Activated naive CD4-positive, alpha-beta T cell treated with anti-CD3 and anti-CD28 coated beads, Interleukin-2, amount 50 U/mL, for 72 hours (primary cell): ENCODE measurements at regions not wholly inside any gene's neighbourhood (a gene's known extent, or its start where the extent isn't known, plus 50 kb on each side); places are given as distances from the start of the nearest gene placed in this dataset.
"Not testable (repeated sequence)": the region's sequence is repeated elsewhere in the genome, so short reads cannot be mapped to it uniquely, and the experiment has no call there.

Experiments
- ATAC-seq, 2 donors: fragments of 150-1000 bp; cut with Tn5 transposase; 2 replicates each; pipeline ENCODE4 v1.10.0; 2021; ENCODE audit warnings: mild to moderate bottlenecking in 2 of 2, moderate library complexity in 2 of 2
- DNase-seq, 2 donors: peaks; one replicate each; pipeline ENCODE4 v3.0.0; 2021 to 2022; ENCODE audit warnings: low spot score in 2 of 2
- H3K27ac Mint-ChIP-seq, 2 donors: one replicate each; pipeline ENCODE4 v1.8.0; 2022; ENCODE audit warnings: mild to moderate bottlenecking in 2 of 2, mixed read lengths in 2 of 2
- H3K36me3 Mint-ChIP-seq, 2 donors: one replicate each; pipeline ENCODE4 v1.8.0; 2022; ENCODE audit warnings: mixed read lengths in 2 of 2
- H3K9me3 Mint-ChIP-seq, 2 donors: one replicate each; pipeline ENCODE4 v1.8.0; 2022; ENCODE audit warnings: mixed read lengths in 2 of 2

- DNase-seq = no peak
- no peak overlapping the region for H3K27ac Mint-ChIP-seq
- peaks cover 0 to 9% of the 10 kb centered on the region in 2 donors for H3K9me3 Mint-ChIP-seq
- peaks cover 0 to 7% of the 10 kb centered on the region in 2 donors for H3K36me3 Mint-ChIP-seq
- no peak for ATAC-seq
These were observed 115.4 kb upstream of the BTG1 start for GRCh38 chr12:92261071-92261470.

GRCh38 chr12:92259696-92260251, 114.1 kb upstream of the BTG1 start:
- H3K9me3 Mint-ChIP-seq = peaks cover 0 to 10% of the 10 kb centered on the region in 2 donors
- DNase-seq = no peak
- ATAC-seq = no peak
- peak overlapping the region in 1 of 2 donors; percentile 75 for H3K27ac Mint-ChIP-seq
- H3K36me3 Mint-ChIP-seq = peaks cover 0 to 11% of the 10 kb centered on the region in 2 donors

- ATAC-seq (no peak), DNase-seq (no peak)
- Mint-ChIP-seq H3K36me3 (peaks cover 0 to 11% of the 10 kb centered on the region in 2 donors), H3K9me3 (peaks cover 0 to 14% of the 10 kb centered on the region in 2 donors), H3K27ac (peak overlapping the region in 1 of 2 donors; percentile 75)
These were observed 113.6 kb upstream of the BTG1 start for GRCh38 chr12:92259291-92259690.

GRCh38 chr12:92257261-92257660, 111.6 kb upstream of the BTG1 start:
- DNase-seq = no peak
- ATAC-seq = no peak
- Mint-ChIP-seq H3K36me3 (peaks cover 0 to 11% of the 10 kb centered on the region in 2 donors), H3K27ac (no peak overlapping the region), H3K9me3 (peaks cover 0 to 14% of the 10 kb centered on the region in 2 donors)

GRCh38 chr12:92255741-92256140, 110.1 kb upstream of the BTG1 start:
- DNase-seq (no peak), ATAC-seq (no peak)
- H3K27ac Mint-ChIP-seq = no peak overlapping the region
- H3K9me3 Mint-ChIP-seq = peaks cover 0 to 14% of the 10 kb centered on the region in 2 donors
- peaks cover 0 to 11% of the 10 kb centered on the region in 2 donors for H3K36me3 Mint-ChIP-seq

- Mint-ChIP-seq H3K27ac (no peak overlapping the region), H3K36me3 (peaks cover 0 to 12% of the 10 kb centered on the region in 2 donors), H3K9me3 (peaks cover 0 to 9% of the 10 kb centered on the region in 2 donors)
- ATAC-seq = no peak
- DNase-seq = no peak
These were observed 107.7 kb upstream of the BTG1 start for GRCh38 chr12:92253301-92253700.

- no peaks in the 10 kb centered on the region for H3K9me3 Mint-ChIP-seq
- ATAC-seq (no peak), DNase-seq (no peak)
- no peak overlapping the region for H3K27ac Mint-ChIP-seq
- peaks cover 0 to 15% of the 10 kb centered on the region in 2 donors for H3K36me3 Mint-ChIP-seq
These were observed 103.3 kb upstream of the BTG1 start for GRCh38 chr12:92248977-92249376.

- no peak for DNase-seq
- H3K36me3 Mint-ChIP-seq = peaks cover 0 to 12% of the 10 kb centered on the region in 2 donors
- no peak for ATAC-seq
- no peaks in the 10 kb centered on the region for H3K9me3 Mint-ChIP-seq
- H3K27ac Mint-ChIP-seq = peak overlapping the region in 1 of 2 donors; percentile 42
These were observed 98.4 kb upstream of the BTG1 start for GRCh38 chr12:92244036-92244435.

GRCh38 chr12:92242907-92243306, 97.3 kb upstream of the BTG1 start:
- DNase-seq (no peak), ATAC-seq (no peak)
- peaks cover 0 to 10% of the 10 kb centered on the region in 2 donors for H3K36me3 Mint-ChIP-seq
- no peaks in the 10 kb centered on the region for H3K9me3 Mint-ChIP-seq
- no peak overlapping the region for H3K27ac Mint-ChIP-seq

- DNase-seq (no peak), ATAC-seq (no peak)
- peak overlapping the region in 1 of 2 donors; percentile 31 for H3K27ac Mint-ChIP-seq
- peaks cover 0 to 7% of the 10 kb centered on the region in 2 donors for H3K36me3 Mint-ChIP-seq
- H3K9me3 Mint-ChIP-seq = peaks cover 0 to 5% of the 10 kb centered on the region in 2 donors
These were observed 92.3 kb upstream of the BTG1 start for GRCh38 chr12:92237762-92238523.

- ATAC-seq (no peak), DNase-seq (no peak)
- H3K9me3 Mint-ChIP-seq = peaks cover 0 to 5% of the 10 kb centered on the region in 2 donors
- H3K27ac Mint-ChIP-seq = peak overlapping the region in 1 of 2 donors; percentile 31
- peaks cover 0 to 7% of the 10 kb centered on the region in 2 donors for H3K36me3 Mint-ChIP-seq
These were observed 91.6 kb upstream of the BTG1 start for GRCh38 chr12:92237262-92237661.

- Mint-ChIP-seq H3K27ac (no peak overlapping the region), H3K36me3 (peaks cover 0 to 7% of the 10 kb centered on the region in 2 donors), H3K9me3 (peaks cover 0 to 5% of the 10 kb centered on the region in 2 donors)
- DNase-seq = no peak
- ATAC-seq = no peak
These were observed 90.2 kb upstream of the BTG1 start for GRCh38 chr12:92235703-92236472.

GRCh38 chr12:92234533-92234932, 88.9 kb upstream of the BTG1 start:
- peak overlapping the region; percentile 60 to 79 for H3K27ac Mint-ChIP-seq
- H3K9me3 Mint-ChIP-seq = peaks cover 0 to 5% of the 10 kb centered on the region in 2 donors
- ATAC-seq = peak in 1 of 2 donors; percentile 59
- peaks cover 0 to 6% of the 10 kb centered on the region in 2 donors for H3K36me3 Mint-ChIP-seq
- no peak for DNase-seq

GRCh38 chr12:92233346-92234015, 87.8 kb upstream of the BTG1 start:
- ATAC-seq (no peak), DNase-seq (no peak)
- no peak overlapping the region for H3K27ac Mint-ChIP-seq
- H3K9me3 Mint-ChIP-seq = peaks cover 0 to 5% of the 10 kb centered on the region in 2 donors
- H3K36me3 Mint-ChIP-seq = no peaks in the 10 kb centered on the region

GRCh38 chr12:92232371-92232932, 86.8 kb upstream of the BTG1 start:
- not testable (repeated sequence) for ATAC-seq, H3K27ac Mint-ChIP-seq, H3K36me3 Mint-ChIP-seq

GRCh38 chr12:92231945-92232344, 86.3 kb upstream of the BTG1 start:
- H3K9me3 Mint-ChIP-seq, H3K27ac Mint-ChIP-seq, ATAC-seq, DNase-seq, H3K36me3 Mint-ChIP-seq: not testable (repeated sequence)

More at GRCh38 chr12:92232371-92232932, 86.8 kb upstream of the BTG1 start:
- not testable (repeated sequence) for H3K9me3 Mint-ChIP-seq, DNase-seq
